HepG2 (cell line): ENCODE measurements at regions not wholly inside any gene's neighbourhood (a gene's known extent, or its start where the extent isn't known, plus 50 kb on each side); places are given as distances from the start of the nearest gene placed in this dataset.

Source experiments
- ATAC-seq: fragments of 200-7000 bp; cut with Tn5 transposase; 3 replicates; pipeline ENCODE4 v1.9.1; 2020; ENCODE audit warnings: mild to moderate bottlenecking, moderate library complexity
- BruUV-seq: library from RNA; stranded (reverse); fragments of 400-500 nt; replicated peaks from 2 replicates; lab custom pipeline; 2021; lab: Mats Ljungman, UMichigan
- CTCF ChIA-PET: fragments of 300-600 bp; formaldehyde crosslinking; extraction: SDS; loops from one replicate; lab custom pipeline; 2021; ENCODE audit warnings: low total read pairs, inconsistent platforms, low intra/inter-chr PET ratio; lab: Yijun Ruan, JAX
- POLR2A ChIA-PET: fragments of 350-600 bp; sonication (Branson Sonifier 250); formaldehyde crosslinking; loops from one replicate; lab custom pipeline; 2020; ENCODE audit warnings: antibody characterized with exemption, inconsistent platforms; lab: Yijun Ruan, JAX
- DNase-seq: peaks from one replicate; pipeline ENCODE4 v3.0.0-alpha.2; 2015; ENCODE audit warnings: low spot score
- FAIRE-seq: peaks from 3 replicates; lab custom pipeline; 2011; peaks lifted over from hg19 to GRCh38; lab: Jason Lieb, UNC
- H2AFZ ChIP-seq: one replicate; pipeline ENCODE4 v1.6.1; 2011; ENCODE audit warnings: low read length, inconsistent platforms
- H3K27ac ChIP-seq: fragments of 300-600 bp; 3 replicates; pipeline ENCODE4 v1.8.0; 2011; ENCODE audit warnings: mixed run types, mild to moderate bottlenecking, mixed read lengths, low read length, inconsistent platforms; ENCODE audit not compliant: insufficient read depth; ENCODE audit errors: extremely low read length
- H3K27me3 ChIP-seq, 2 experiments: fragments of 200-600 bp in 1 of 2; 2 replicates in 1 of 2; 3 replicates in 1 of 2; pipeline versions ENCODE4 v1.6.0 to v1.8.0; 2011; ENCODE audit warnings: low read length in 2 of 2, mild to moderate bottlenecking in 2 of 2, moderate library complexity in 2 of 2, inconsistent platforms in 1 of 2; ENCODE audit not compliant: insufficient read depth in 2 of 2, control insufficient read depth in 1 of 2
- H3K36me3 ChIP-seq, 2 experiments: fragments of 200-600 bp in 1 of 2; replicated peaks in 1 of 2; 2 replicates in 1 of 2; 3 replicates in 1 of 2; pipeline versions ENCODE4 v1.5.1 to v1.8.0; 2011; ENCODE audit warnings: low read length in 2 of 2, inconsistent platforms in 1 of 2; ENCODE audit not compliant: insufficient read depth in 2 of 2, control insufficient read depth in 1 of 2
- H3K4me1 ChIP-seq: 2 replicates; pipeline ENCODE4 v1.5.1; 2012; ENCODE audit warnings: low read length, inconsistent platforms; ENCODE audit not compliant: insufficient read depth
- H3K4me2 ChIP-seq: 2 replicates; pipeline ENCODE4 v1.6.0; 2011; ENCODE audit warnings: low read depth, low read length, inconsistent platforms
- H3K4me3 ChIP-seq, 3 experiments: fragments of 200-600 bp in 1 of 3; sonication (generic), shearing (Covaris generic) in 1 of 3; replicated peaks in 1 of 3; 2 replicates each; pipeline ENCODE4 v1.5.1; 2011 to 2016; ENCODE audit warnings: low read length in 3 of 3, inconsistent platforms in 2 of 3, low read depth in 2 of 3, mild to moderate bottlenecking in 2 of 3, control low read depth in 1 of 3, mixed read lengths in 1 of 3; ENCODE audit not compliant: insufficient read depth in 1 of 3
- H3K79me2 ChIP-seq: one replicate; pipeline ENCODE4 v1.6.1; 2011; ENCODE audit warnings: low read length, inconsistent platforms; ENCODE audit not compliant: insufficient read depth
- H3K9ac ChIP-seq: 2 replicates; pipeline ENCODE4 v1.6.0; 2011; ENCODE audit warnings: mild to moderate bottlenecking, low read depth, low read length, inconsistent platforms; ENCODE audit not compliant: insufficient read depth
- H3K9me3 ChIP-seq: 2 replicates; pipeline ENCODE4 v1.5.1; 2012; ENCODE audit warnings: mild to moderate bottlenecking, low read length
- H4K20me1 ChIP-seq: 2 replicates; pipeline ENCODE4 v1.6.0; 2011; ENCODE audit warnings: inconsistent platforms, mild to moderate bottlenecking, low read length, moderate library complexity; ENCODE audit not compliant: insufficient read depth
- ARNT2 ChIP-seq: sonication (generic); formaldehyde crosslinking; IDR thresholded peaks from 2 replicates; pipeline ENCODE4 v1.8.0; 2022; ENCODE audit warnings: mild to moderate bottlenecking, low read depth, missing genetic modification reagents, moderate library complexity
- HOXA9 ChIP-seq: sonication (generic); formaldehyde crosslinking; IDR thresholded peaks from 2 replicates; pipeline ENCODE4 v1.8.1; 2022; ENCODE audit warnings: missing genetic modification reagents, mild to moderate bottlenecking, moderate library complexity, borderline replicate concordance
- LCORL ChIP-seq, 2 experiments: fragments of 450-650 bp in 1 of 2; sonication (generic) in 1 of 2; formaldehyde crosslinking in 1 of 2; IDR thresholded peaks; 2 replicates each; pipeline versions ENCODE4 v1.5.0 to v1.6.1; 2017 to 2020; ENCODE audit warnings: antibody characterized with exemption in 1 of 2, missing genetic modification reagents in 1 of 2
- MZF1 ChIP-seq: sonication (generic); formaldehyde crosslinking; IDR thresholded peaks from 2 replicates; pipeline ENCODE4 v1.8.1; 2023; ENCODE audit warnings: mild to moderate bottlenecking, missing genetic modification reagents, borderline replicate concordance
- NFYB ChIP-seq: sonication (generic); formaldehyde crosslinking; IDR thresholded peaks from 2 replicates; pipeline ENCODE4 v1.4.0; 2020; ENCODE audit warnings: missing genetic modification reagents
- NRL ChIP-seq: sonication (generic); formaldehyde crosslinking; IDR thresholded peaks from 2 replicates; pipeline ENCODE4 v1.5.0; 2020; ENCODE audit warnings: missing genetic modification reagents, mild to moderate bottlenecking, moderate library complexity, borderline replicate concordance
- SAP130 ChIP-seq: IDR thresholded peaks from 2 replicates; pipeline ENCODE4 v1.6.1; 2016; ENCODE audit warnings: low read depth
- SP2 ChIP-seq: sonication (generic); formaldehyde crosslinking; IDR thresholded peaks from 2 replicates; pipeline ENCODE4 v1.5.1; 2020; ENCODE audit warnings: mild to moderate bottlenecking, missing genetic modification reagents
- TAF1 ChIP-seq: sonication (generic); formaldehyde crosslinking; IDR thresholded peaks from 2 replicates; pipeline ENCODE4 v1.4.0; 2020; ENCODE audit warnings: missing genetic modification reagents
- ZBTB20 ChIP-seq: sonication (generic); formaldehyde crosslinking; IDR thresholded peaks from 2 replicates; pipeline ENCODE4 v1.8.1; 2023; ENCODE audit warnings: missing genetic modification reagents, low read depth, mild to moderate bottlenecking, borderline replicate concordance
- ZFX ChIP-seq: sonication (generic); formaldehyde crosslinking; IDR thresholded peaks from 2 replicates; pipeline ENCODE4 v1.4.0; 2020; ENCODE audit warnings: mild to moderate bottlenecking, low read depth, missing genetic modification reagents, moderate library complexity
- ZNF33B ChIP-seq: sonication (generic); formaldehyde crosslinking; IDR thresholded peaks from 2 replicates; pipeline ENCODE4 v1.5.1; 2020; ENCODE audit warnings: mild to moderate bottlenecking, missing genetic modification reagents
- ZNF713 ChIP-seq: sonication (generic); formaldehyde crosslinking; IDR thresholded peaks from 2 replicates; pipeline ENCODE4 v1.4.0; 2020; ENCODE audit warnings: mild to moderate bottlenecking, missing genetic modification reagents
- ZNF768 ChIP-seq: sonication (generic); formaldehyde crosslinking; IDR thresholded peaks from 2 replicates; pipeline ENCODE4 v1.4.0; 2020; ENCODE audit warnings: missing genetic modification reagents
- ZNF775 ChIP-seq: sonication (generic); formaldehyde crosslinking; IDR thresholded peaks from 2 replicates; pipeline ENCODE4 v1.4.0; 2020; ENCODE audit warnings: missing genetic modification reagents, mild to moderate bottlenecking, moderate library complexity, borderline replicate concordance
- WGBS: methylation state at CpG from one replicate; pipeline ENCODE4 v1.1.6; 2017; ENCODE audit warnings: low lambda C conversion rate; 5-methylcytosine and 5-hydroxymethylcytosine counted together
- in situ Hi-C: cut with HindIII; loops from 2 replicates; pipeline ENCODE4 v1.10.0; 2017; ENCODE audit warnings: low pct_unique_long_range_greater_than_20kb; ENCODE audit not compliant: extremely low pct_ligation_motif_present
- intact Hi-C: fragments of 100-400 bp; cut with micrococcal nuclease; formaldehyde crosslinking; loops from one replicate; pipeline ENCODE4 v1.10.0; 2022; ENCODE audit not compliant: unreplicated experiment
- TF ChIP-seq, protein P1 (sequence below): sonication (generic); formaldehyde crosslinking; IDR thresholded peaks from 2 replicates; pipeline ENCODE4 v1.4.0; 2020; ENCODE audit warnings: mild to moderate bottlenecking, missing genetic modification reagents
- TF ChIP-seq, protein P2 (sequence below): sonication (generic); formaldehyde crosslinking; IDR thresholded peaks from 2 replicates; pipeline ENCODE4 v1.5.1; 2020; ENCODE audit warnings: missing genetic modification reagents, mild to moderate bottlenecking, borderline replicate concordance

DNA sequence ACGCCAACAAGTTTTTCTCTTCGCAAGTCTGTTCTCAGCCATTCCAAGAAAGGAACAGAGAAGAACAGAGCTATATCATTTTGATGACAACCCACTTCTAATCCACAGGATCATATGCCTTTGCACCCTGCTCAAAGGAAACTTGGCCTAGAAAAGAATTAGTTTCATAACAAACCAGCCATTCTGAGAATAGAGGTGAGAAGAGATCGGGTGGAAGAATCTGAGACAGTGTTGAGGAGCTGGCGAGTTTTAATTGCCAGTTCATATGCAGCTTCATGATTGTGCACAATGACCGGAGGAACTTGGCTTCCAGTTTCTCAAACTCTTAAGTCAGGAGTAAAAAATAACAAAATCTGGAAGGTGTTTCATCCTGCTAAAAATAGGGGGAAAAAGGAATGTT, 380.0 kb downstream of the NR2F1-AS1 start:
- CTCF ChIA-PET, result no interaction called here

More for the DNA sequence above, 380.0 kb downstream of the NR2F1-AS1 start:
- DNase-seq, result no peak
- H3K79me2 ChIP-seq, result no peaks in the 10 kb centered on the region
- BruUV-seq, result no TSS peak
- no peak overlapping the region for H3K27ac ChIP-seq
- FAIRE-seq, result no peak
- no peaks in the 10 kb centered on the region for H4K20me1 ChIP-seq
- H3K4me1 ChIP-seq, result peaks cover 8% of the 10 kb centered on the region; the same call in 1 of the 2 replicates
- POLR2A ChIA-PET, result no interaction called here
- no peak overlapping the region for H2AFZ ChIP-seq
- no peak overlapping the region for H3K4me3 ChIP-seq
- H3K27me3 ChIP-seq, result peaks cover 0 to 5% of the 10 kb centered on the region in 2 experiments; a peak in 1 of 5 replicates
- no peak overlapping the region for H3K9ac ChIP-seq
- no peaks in the 10 kb centered on the region for H3K9me3 ChIP-seq
- in situ Hi-C loops (no loop called here), intact Hi-C loops (no loop called here)
- TF ChIP-seq, protein P1, sequence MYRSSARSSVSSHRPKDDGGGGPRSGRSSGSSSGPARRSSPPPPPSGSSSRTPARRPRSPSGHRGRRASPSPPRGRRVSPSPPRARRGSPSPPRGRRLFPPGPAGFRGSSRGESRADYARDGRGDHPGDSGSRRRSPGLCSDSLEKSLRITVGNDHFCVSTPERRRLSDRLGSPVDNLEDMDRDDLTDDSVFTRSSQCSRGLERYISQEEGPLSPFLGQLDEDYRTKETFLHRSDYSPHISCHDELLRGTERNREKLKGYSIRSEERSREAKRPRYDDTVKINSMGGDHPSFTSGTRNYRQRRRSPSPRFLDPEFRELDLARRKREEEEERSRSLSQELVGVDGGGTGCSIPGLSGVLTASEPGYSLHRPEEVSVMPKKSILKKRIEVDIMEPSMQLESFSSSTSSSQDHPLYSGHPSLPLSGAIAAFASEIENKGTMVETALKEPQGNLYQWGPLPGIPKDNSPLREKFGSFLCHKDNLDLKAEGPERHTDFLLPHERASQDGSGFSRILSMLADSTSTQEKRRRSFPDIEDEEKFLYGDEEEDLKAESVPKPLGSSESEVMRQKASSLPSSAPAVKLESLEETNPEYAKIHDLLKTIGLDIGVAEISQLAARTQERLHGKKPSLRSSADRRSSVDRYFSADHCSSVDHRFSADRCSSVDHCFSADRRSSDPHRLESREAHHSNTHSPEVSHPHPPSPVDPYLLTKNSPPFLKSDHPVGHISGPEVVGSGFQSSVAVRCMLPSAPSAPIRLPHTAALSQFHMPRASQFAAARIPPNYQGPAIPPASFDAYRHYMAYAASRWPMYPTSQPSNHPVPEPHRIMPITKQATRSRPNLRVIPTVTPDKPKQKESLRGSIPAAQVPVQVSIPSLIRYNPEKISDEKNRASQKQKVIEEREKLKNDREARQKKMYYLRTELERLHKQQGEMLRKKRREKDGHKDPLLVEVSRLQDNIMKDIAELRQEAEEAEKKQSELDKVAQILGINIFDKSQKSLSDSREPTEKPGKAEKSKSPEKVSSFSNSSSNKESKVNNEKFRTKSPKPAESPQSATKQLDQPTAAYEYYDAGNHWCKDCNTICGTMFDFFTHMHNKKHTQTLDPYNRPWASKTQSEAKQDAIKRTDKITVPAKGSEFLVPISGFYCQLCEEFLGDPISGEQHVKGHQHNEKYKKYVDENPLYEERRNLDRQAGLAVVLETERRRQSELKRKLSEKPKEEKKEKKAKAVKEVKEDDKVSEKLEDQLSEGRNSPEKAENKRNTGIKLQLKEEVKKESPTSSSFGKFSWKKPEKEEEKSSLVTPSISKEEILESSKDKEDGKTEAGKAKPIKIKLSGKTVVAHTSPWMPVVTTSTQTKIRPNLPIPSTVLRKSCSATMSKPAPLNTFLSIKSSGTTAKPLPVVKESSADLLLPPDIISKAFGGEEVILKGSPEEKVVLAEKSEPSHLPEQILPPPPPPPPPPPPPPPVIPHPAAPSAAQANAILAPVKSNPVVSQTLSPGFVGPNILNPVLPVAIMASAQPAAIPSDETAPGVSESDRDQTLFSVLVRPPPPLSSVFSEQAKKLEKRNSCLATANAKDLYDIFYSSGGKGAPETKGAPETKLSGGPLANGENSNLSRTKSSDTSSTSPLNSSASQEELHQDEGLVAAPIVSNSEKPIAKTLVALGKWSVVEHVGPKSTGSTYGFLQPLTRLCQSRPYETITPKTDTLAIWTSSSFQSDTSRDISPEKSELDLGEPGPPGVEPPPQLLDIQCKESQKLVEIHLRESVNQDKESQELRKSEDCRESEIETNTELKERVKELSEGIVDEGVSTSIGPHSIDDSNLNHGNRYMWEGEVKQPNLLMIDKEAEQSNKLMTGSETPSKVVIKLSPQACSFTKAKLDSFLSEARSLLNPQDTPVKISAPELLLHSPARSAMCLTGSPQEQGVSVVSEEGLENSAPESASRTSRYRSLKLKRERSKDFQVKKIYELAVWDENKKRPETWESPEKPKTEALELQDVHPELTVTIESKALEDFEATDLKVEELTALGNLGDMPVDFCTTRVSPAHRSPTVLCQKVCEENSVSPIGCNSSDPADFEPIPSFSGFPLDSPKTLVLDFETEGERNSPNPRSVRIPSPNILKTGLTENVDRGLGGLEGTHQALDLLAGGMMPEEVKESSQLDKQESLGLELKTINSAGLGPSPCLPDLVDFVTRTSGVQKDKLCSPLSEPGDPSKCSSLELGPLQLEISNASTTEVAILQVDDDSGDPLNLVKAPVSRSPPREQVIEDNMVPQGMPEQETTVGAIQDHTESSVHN (CRISPR knock-in tag), result no peak
- TF ChIP-seq ARNT2 (CRISPR knock-in tag) (no peak), ZBTB20 (CRISPR knock-in tag) (no peak), TAF1 (CRISPR knock-in tag) (no peak), MZF1 (no peak), SAP130 (CRISPR knock-in tag) (no peak), ZNF768 (no peak), ZNF713 (CRISPR knock-in tag) (no peak), ZNF775 (CRISPR knock-in tag) (no peak), ZFX (no peak), ZNF33B (no peak), NFYB (CRISPR knock-in tag) (no peak), NRL (CRISPR knock-in tag) (no peak), LCORL (IDR thresholded peaks at IDR 0.05) (no peak), LCORL (CRISPR knock-in tag; IDR thresholded peaks at IDR 0.05) (no peak), SP2 (CRISPR knock-in tag) (no peak), HOXA9 (no peak)
- TF ChIP-seq, protein P2, sequence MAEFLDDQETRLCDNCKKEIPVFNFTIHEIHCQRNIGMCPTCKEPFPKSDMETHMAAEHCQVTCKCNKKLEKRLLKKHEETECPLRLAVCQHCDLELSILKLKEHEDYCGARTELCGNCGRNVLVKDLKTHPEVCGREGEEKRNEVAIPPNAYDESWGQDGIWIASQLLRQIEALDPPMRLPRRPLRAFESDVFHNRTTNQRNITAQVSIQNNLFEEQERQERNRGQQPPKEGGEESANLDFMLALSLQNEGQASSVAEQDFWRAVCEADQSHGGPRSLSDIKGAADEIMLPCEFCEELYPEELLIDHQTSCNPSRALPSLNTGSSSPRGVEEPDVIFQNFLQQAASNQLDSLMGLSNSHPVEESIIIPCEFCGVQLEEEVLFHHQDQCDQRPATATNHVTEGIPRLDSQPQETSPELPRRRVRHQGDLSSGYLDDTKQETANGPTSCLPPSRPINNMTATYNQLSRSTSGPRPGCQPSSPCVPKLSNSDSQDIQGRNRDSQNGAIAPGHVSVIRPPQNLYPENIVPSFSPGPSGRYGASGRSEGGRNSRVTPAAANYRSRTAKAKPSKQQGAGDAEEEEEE (CRISPR knock-in tag), result no peak
- H3K36me3 ChIP-seq, result no peaks in the 10 kb centered on the region
- 50% methylated on average over 5 of the region's 5 CpGs for WGBS
- H3K4me2 ChIP-seq, result no peak overlapping the region
- ATAC-seq, result no peak
